ENCODE measurements at regions not wholly inside any gene's neighbourhood (a gene's known extent, or its start where the extent isn't known, plus 50 kb on each side); places are given as distances from the start of the nearest gene placed in this dataset.

DNA sequence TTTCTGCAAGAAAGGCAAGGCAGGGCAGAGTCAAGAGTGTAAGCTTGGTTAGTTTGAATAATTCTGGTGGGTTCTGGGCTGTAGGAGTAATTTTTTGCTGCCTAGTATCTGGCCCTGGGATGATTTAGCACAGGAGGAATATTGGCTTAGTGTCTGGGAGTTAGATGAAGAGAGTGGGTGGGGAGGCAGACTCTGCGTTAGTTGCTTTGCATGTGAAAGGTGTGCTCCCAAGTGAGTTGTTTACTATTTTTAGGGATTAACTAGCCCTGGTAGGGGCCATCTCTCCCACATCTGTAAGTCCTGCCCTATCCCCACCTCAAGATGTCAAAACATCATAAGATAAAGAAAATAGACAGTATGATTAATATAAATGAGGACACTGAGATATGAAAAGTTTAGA, 249.7 kb downstream of the LRIG3 start:
- TF ChIP-seq, protein P1, sequence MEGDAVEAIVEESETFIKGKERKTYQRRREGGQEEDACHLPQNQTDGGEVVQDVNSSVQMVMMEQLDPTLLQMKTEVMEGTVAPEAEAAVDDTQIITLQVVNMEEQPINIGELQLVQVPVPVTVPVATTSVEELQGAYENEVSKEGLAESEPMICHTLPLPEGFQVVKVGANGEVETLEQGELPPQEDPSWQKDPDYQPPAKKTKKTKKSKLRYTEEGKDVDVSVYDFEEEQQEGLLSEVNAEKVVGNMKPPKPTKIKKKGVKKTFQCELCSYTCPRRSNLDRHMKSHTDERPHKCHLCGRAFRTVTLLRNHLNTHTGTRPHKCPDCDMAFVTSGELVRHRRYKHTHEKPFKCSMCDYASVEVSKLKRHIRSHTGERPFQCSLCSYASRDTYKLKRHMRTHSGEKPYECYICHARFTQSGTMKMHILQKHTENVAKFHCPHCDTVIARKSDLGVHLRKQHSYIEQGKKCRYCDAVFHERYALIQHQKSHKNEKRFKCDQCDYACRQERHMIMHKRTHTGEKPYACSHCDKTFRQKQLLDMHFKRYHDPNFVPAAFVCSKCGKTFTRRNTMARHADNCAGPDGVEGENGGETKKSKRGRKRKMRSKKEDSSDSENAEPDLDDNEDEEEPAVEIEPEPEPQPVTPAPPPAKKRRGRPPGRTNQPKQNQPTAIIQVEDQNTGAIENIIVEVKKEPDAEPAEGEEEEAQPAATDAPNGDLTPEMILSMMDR (IDR thresholded peaks at IDR 0.05) = no peak
- TF ChIP-seq POLR2A (IDR thresholded peaks at IDR 0.05) = no peak
